Esophagus muscularis mucosa (tissue), 4 donors: ENCODE measurements at regions not wholly inside any gene's neighbourhood (a gene's known extent, or its start where the extent isn't known, plus 50 kb on each side); places are given as distances from the start of the nearest gene placed in this dataset.
"Not testable (repeated sequence)": the region's sequence is repeated elsewhere in the genome, so short reads cannot be mapped to it uniquely, and the experiment has no call there.

Experiments
- DNase-seq: peaks from one replicate; pipeline ENCODE4 v3.0.0-alpha.2; 2017; ENCODE audit errors: extremely low spot score
- H3K27ac ChIP-seq, 4 donors: fragments of 200-600 bp; sonication (generic); replicated peaks in 1 of 4; 1 replicate in 3 of 4; 2 replicates in 1 of 4; pipeline ENCODE4 v1.5.1; 2016 to 2019; ENCODE audit warnings: mild to moderate bottlenecking in 1 of 4
- H3K27me3 ChIP-seq, 4 donors: fragments of 200-600 bp; sonication (generic); one replicate each; pipeline versions ENCODE4 v1.5.1 to v1.6.0; 2016 to 2019
- H3K36me3 ChIP-seq, 4 donors: fragments of 200-600 bp; sonication (generic); one replicate each; pipeline ENCODE4 v1.5.1; 2016 to 2019
- H3K4me1 ChIP-seq, 4 donors: fragments of 200-600 bp; sonication (generic); one replicate each; pipeline ENCODE4 v1.5.1; 2016 to 2019
- H3K4me3 ChIP-seq, 4 donors: fragments of 200-600 bp; sonication (generic); 1 replicate in 2 of 4; 2 replicates in 2 of 4; pipeline ENCODE4 v1.5.1; 2016 to 2019; ENCODE audit warnings: mild to moderate bottlenecking in 4 of 4, moderate library complexity in 1 of 4
- H3K9me3 ChIP-seq, 4 donors: fragments of 200-600 bp; sonication (generic); 1 replicate in 3 of 4; 2 replicates in 1 of 4; pipeline ENCODE4 v1.5.1; 2016 to 2019
- CTCF ChIP-seq, 3 experiments: fragments of 200-600 bp in 2 of 3; fragments of 450-650 bp in 1 of 3; sonication (generic) in 2 of 3; IDR thresholded peaks; one replicate each; pipeline ENCODE4 v1.5.1; 2017 to 2019; ENCODE audit warnings: antibody characterized with exemption in 3 of 3, mild to moderate bottlenecking in 2 of 3, moderate library complexity in 1 of 3
- EP300 ChIP-seq: sonication (generic); formaldehyde crosslinking; IDR thresholded peaks from one replicate; pipeline ENCODE4 v1.6.1; 2017; ENCODE audit warnings: antibody characterized with exemption
- POLR2A ChIP-seq: fragments of 450-650 bp; IDR thresholded peaks from one replicate; pipeline ENCODE4 v1.6.1; 2017; ENCODE audit warnings: antibody characterized with exemption, moderate library complexity, mild to moderate bottlenecking, low read depth
- POLR2AphosphoS5 ChIP-seq, 2 donors: sonication (generic); formaldehyde crosslinking; IDR thresholded peaks; one replicate each; pipeline ENCODE4 v1.6.1; 2017; ENCODE audit warnings: antibody characterized with exemption in 2 of 2
- WGBS: methylation state at CpG from one replicate; pipeline ENCODE4 v1.1.5; 2018; 5-methylcytosine and 5-hydroxymethylcytosine counted together
- intact Hi-C: fragments of 100-400 bp; cut with DNase I; formaldehyde crosslinking; loops from one replicate; pipeline ENCODE4 v1.15.1; 2023

- Histone ChIP-seq H3K4me3 (no peak overlapping the region), H3K4me1 (no peaks in the 10 kb centered on the region), H3K27me3 (no peaks in the 10 kb centered on the region), H3K36me3 (no peaks in the 10 kb centered on the region), H3K27ac (no peak overlapping the region), H3K9me3 (no peaks in the 10 kb centered on the region)
- TF ChIP-seq CTCF (IDR thresholded peaks at IDR 0.05) (no peak), POLR2A (no peak), EP300 (no peak), POLR2AphosphoS5 (IDR thresholded peaks at IDR 0.05) (no peak)
- no peak for DNase-seq
- intact Hi-C loops: no loop called here
- WGBS: 82% methylated on average over 1 of the region's 1 CpG
Measured at GRCh38 chr2:209141818-209142217, 282.0 kb upstream of the MAP2 start.

GRCh38 chr2:209145220-209145691, 278.6 kb upstream of the MAP2 start:
- H3K36me3 ChIP-seq, H3K4me3 ChIP-seq, DNase-seq, intact Hi-C loops, H3K27ac ChIP-seq, H3K27me3 ChIP-seq, H3K9me3 ChIP-seq, H3K4me1 ChIP-seq: not testable (repeated sequence)
- WGBS: 93% methylated on average over 23 of the region's 30 CpGs

GRCh38 chr2:209145941-209146681, 277.7 kb upstream of the MAP2 start:
- Histone ChIP-seq H3K27ac (peak overlapping the region in 1 of 4 donors; percentile 31), H3K36me3 (no peaks in the 10 kb centered on the region), H3K4me3 (no peak overlapping the region), H3K27me3 (no peaks in the 10 kb centered on the region), H3K4me1 (no peaks in the 10 kb centered on the region), H3K9me3 (no peaks in the 10 kb centered on the region)
- intact Hi-C loops: no loop called here
- 67% methylated on average over 7 of the region's 7 CpGs for WGBS
- DNase-seq: no peak
- no peak for TF ChIP-seq POLR2A
- TF ChIP-seq CTCF (IDR thresholded peaks at IDR 0.05): no peak
- no peak for TF ChIP-seq POLR2AphosphoS5 (IDR thresholded peaks at IDR 0.05)
- TF ChIP-seq EP300: no peak

- no peak overlapping the region for H3K27ac ChIP-seq
- no peaks in the 10 kb centered on the region for H3K9me3 ChIP-seq
- no peak for DNase-seq
- no peak for TF ChIP-seq EP300
- TF ChIP-seq POLR2AphosphoS5 (IDR thresholded peaks at IDR 0.05): no peak
- no peak for TF ChIP-seq CTCF (IDR thresholded peaks at IDR 0.05)
- TF ChIP-seq POLR2A: no peak
- H3K4me3 ChIP-seq: no peak overlapping the region
- no peaks in the 10 kb centered on the region for H3K27me3 ChIP-seq
- intact Hi-C loops: no loop called here
- no peaks in the 10 kb centered on the region for H3K4me1 ChIP-seq
- 79% methylated on average over 3 of the region's 3 CpGs for WGBS
- no peaks in the 10 kb centered on the region for H3K36me3 ChIP-seq
Measured at GRCh38 chr2:209146682-209147320, 277.0 kb upstream of the MAP2 start.

- no peak for TF ChIP-seq POLR2A
- no peak for TF ChIP-seq EP300
- TF ChIP-seq CTCF (IDR thresholded peaks at IDR 0.05): no peak
- TF ChIP-seq POLR2AphosphoS5 (IDR thresholded peaks at IDR 0.05): no peak
- Histone ChIP-seq H3K27me3 (no peaks in the 10 kb centered on the region), H3K4me3 (no peak overlapping the region), H3K27ac (no peak overlapping the region), H3K4me1 (no peaks in the 10 kb centered on the region), H3K36me3 (no peaks in the 10 kb centered on the region), H3K9me3 (no peaks in the 10 kb centered on the region)
- intact Hi-C loops: no loop called here
- DNase-seq: no peak
Measured at GRCh38 chr2:209147981-209148380, 275.9 kb upstream of the MAP2 start.
